ENCODE measurements at regions not wholly inside any gene's neighbourhood (a gene's known extent, or its start where the extent isn't known, plus 50 kb on each side); places are given as distances from the start of the nearest gene placed in this dataset.

GRCh38 chr3:194218646-194219453, 82.9 kb downstream of the HES1 start:
- TF ChIP-seq CTCF (conservative IDR thresholded peaks at IDR 0.05; ENCODE audit: low read length), result no peak
- TF ChIP-seq EZH2phosphoT487 (IDR thresholded peaks at IDR 0.05; ENCODE audit: borderline replicate concordance), result no peak

All from Loucy (cell line).